Coronary artery (tissue), 2 donors: ENCODE measurements at regions not wholly inside any gene's neighbourhood (a gene's known extent, or its start where the extent isn't known, plus 50 kb on each side); places are given as distances from the start of the nearest gene placed in this dataset.

Experiments
- DNase-seq: peaks from one replicate; pipeline ENCODE4 v3.0.0-alpha.2; 2017; ENCODE audit warnings: low spot score
- H3K27ac ChIP-seq, 2 donors: fragments of 200-600 bp; sonication (generic); one replicate each; pipeline ENCODE4 v1.5.1; 2016 to 2019
- H3K4me3 ChIP-seq: fragments of 200-600 bp; sonication (generic); 2 replicates; pipeline ENCODE4 v1.5.1; 2016; ENCODE audit warnings: mild to moderate bottlenecking, moderate library complexity
- CTCF ChIP-seq: fragments of 200-600 bp; sonication (generic); IDR thresholded peaks from one replicate; pipeline ENCODE4 v1.5.1; 2019; ENCODE audit warnings: antibody characterized with exemption

GRCh38 chr11:92653454-92653853 is 316.0 kb upstream of the MTNR1B start:
- H3K27ac ChIP-seq, result no peak overlapping the region
- no peak for TF ChIP-seq CTCF
- DNase-seq, result no peak
- no peak overlapping the region for H3K4me3 ChIP-seq

- no peak overlapping the region for H3K27ac ChIP-seq
- TF ChIP-seq CTCF, result no peak
- H3K4me3 ChIP-seq, result no peak overlapping the region
- DNase-seq, result no peak
Measured at GRCh38 chr11:92656783-92657182, 312.7 kb upstream of the MTNR1B start.

GRCh38 chr11:92657226-92657625 is 312.2 kb upstream of the MTNR1B start:
- TF ChIP-seq CTCF, result no peak
- DNase-seq, result no peak
- Histone ChIP-seq H3K27ac (no peak overlapping the region), H3K4me3 (no peak overlapping the region)

- no peak overlapping the region for H3K27ac ChIP-seq
- no peak for DNase-seq
- no peak overlapping the region for H3K4me3 ChIP-seq
- no peak for TF ChIP-seq CTCF
Measured at GRCh38 chr11:92658733-92659132, 310.7 kb upstream of the MTNR1B start.

GRCh38 chr11:92659793-92660192 is 309.7 kb upstream of the MTNR1B start:
- H3K27ac ChIP-seq, result no peak overlapping the region
- TF ChIP-seq CTCF, result no peak
- no peak for DNase-seq
- H3K4me3 ChIP-seq, result no peak overlapping the region

- H3K27ac ChIP-seq, result no peak overlapping the region
- DNase-seq, result no peak
- H3K4me3 ChIP-seq, result no peak overlapping the region
- TF ChIP-seq CTCF, result no peak
Measured at GRCh38 chr11:92662601-92663360, 306.7 kb upstream of the MTNR1B start.

- Histone ChIP-seq H3K4me3 (no peak overlapping the region), H3K27ac (no peak overlapping the region)
- TF ChIP-seq CTCF, result no peak
- DNase-seq, result no peak
Measured at GRCh38 chr11:92663539-92663938, 305.9 kb upstream of the MTNR1B start.
